B cell (primary cell): ENCODE measurements at regions not wholly inside any gene's neighbourhood (a gene's known extent, or its start where the extent isn't known, plus 50 kb on each side); places are given as distances from the start of the nearest gene placed in this dataset.

Experiments
- ATAC-seq: fragments of 200-7000 bp; cut with Tn5 transposase; one replicate; pipeline ENCODE4 v1.10.0; 2021; ENCODE audit warnings: low read depth, mild to moderate bottlenecking, moderate number of reproducible peaks, moderate library complexity
- CTCF ChIA-PET: fragments of 350-600 bp; sonication (Branson Sonifier 250); formaldehyde crosslinking; loops from one replicate; lab custom pipeline; 2021; ENCODE audit warnings: antibody characterized with exemption, inconsistent platforms; lab: Charles Lee
- POLR2A ChIA-PET: fragments of 350-600 bp; sonication (Branson Sonifier 250); formaldehyde crosslinking; loops from one replicate; lab custom pipeline; 2021; ENCODE audit warnings: antibody characterized with exemption; lab: Charles Lee
- DNase-seq: peaks from one replicate; pipeline ENCODE4 v3.0.0; 2013
- H2AFZ ChIP-seq: 2 replicates; pipeline ENCODE4 v1.6.1; 2012; ENCODE audit warnings: mild to moderate bottlenecking, low read depth, low read length; ENCODE audit not compliant: insufficient read depth, poor library complexity, severe bottlenecking
- H3K27ac ChIP-seq, 2 donors: 1 replicate in 1 of 2; 2 replicates in 1 of 2; pipeline ENCODE4 v1.5.1; 2012 to 2013; ENCODE audit warnings: low read length in 2 of 2, mild to moderate bottlenecking in 2 of 2, moderate library complexity in 1 of 2
- H3K27me3 ChIP-seq, 4 experiments: fragments of 200-600 bp in 1 of 4; sonication (generic) in 1 of 4; replicated peaks in 1 of 4; 1 replicate in 2 of 4; 2 replicates in 2 of 4; pipeline versions ENCODE4 v1.6.1 to v1.7.0; 2013 to 2016; ENCODE audit warnings: low read length in 3 of 4, mild to moderate bottlenecking in 2 of 4, mixed read lengths in 1 of 4, moderate library complexity in 1 of 4; ENCODE audit not compliant: insufficient read depth in 4 of 4, control insufficient read depth in 3 of 4; ENCODE audit errors: control extremely low read depth in 1 of 4
- H3K36me3 ChIP-seq, 2 experiments: replicated peaks in 1 of 2; 1 replicate in 1 of 2; 2 replicates in 1 of 2; pipeline versions ENCODE4 v1.6.1 to v1.7.1; 2013; ENCODE audit warnings: low read length in 1 of 2; ENCODE audit not compliant: insufficient read depth in 2 of 2, control insufficient read depth in 1 of 2; ENCODE audit errors: control extremely low read depth in 1 of 2, extremely low read depth in 1 of 2
- H3K4me1 ChIP-seq, 2 donors: fragments of 200-600 bp in 1 of 2; sonication (generic) in 1 of 2; 1 replicate in 1 of 2; 2 replicates in 1 of 2; pipeline versions ENCODE4 v1.5.1 to v1.6.1; 2013 to 2017; ENCODE audit warnings: low read length in 2 of 2; ENCODE audit not compliant: control insufficient read depth in 2 of 2, insufficient read depth in 2 of 2
- H3K4me2 ChIP-seq: replicated peaks from 2 replicates; pipeline ENCODE3; 2012; ENCODE audit warnings: mild to moderate bottlenecking, low read depth, low read length; ENCODE audit not compliant: poor library complexity, severe bottlenecking
- H3K4me3 ChIP-seq, 5 experiments: fragments of 200-600 bp in 1 of 5; sonication (generic) in 1 of 5; 1 replicate in 3 of 5; 2 replicates in 2 of 5; pipeline versions ENCODE4 v1.5.1 to v1.7.0; 2011 to 2016; ENCODE audit warnings: low read length in 4 of 5, mild to moderate bottlenecking in 4 of 5, low read depth in 2 of 5, control low read depth in 1 of 5, moderate library complexity in 1 of 5; ENCODE audit not compliant: insufficient read depth in 1 of 5; ENCODE audit errors: control extremely low read depth in 1 of 5, extremely low read depth in 1 of 5
- H3K79me2 ChIP-seq: fragments of 200-600 bp; sonication (generic); one replicate; pipeline ENCODE4 v1.6.0; 2016; ENCODE audit warnings: low read length; ENCODE audit not compliant: control insufficient read depth, insufficient read depth
- H3K9ac ChIP-seq: fragments of 200-600 bp; sonication (generic); 2 replicates; pipeline ENCODE4 v1.6.1; 2017; ENCODE audit warnings: mild to moderate bottlenecking, low read length, moderate library complexity
- H3K9me3 ChIP-seq, 3 donors: one replicate each; pipeline versions ENCODE4 v1.6.1 to v1.7.1; 2013; ENCODE audit warnings: low read length in 2 of 3; ENCODE audit not compliant: control insufficient read depth in 2 of 3, insufficient read depth in 1 of 3; ENCODE audit errors: control extremely low read depth in 1 of 3
- H4K20me1 ChIP-seq: 2 replicates; pipeline ENCODE4 v1.6.0; 2012; ENCODE audit warnings: mild to moderate bottlenecking, low read length; ENCODE audit not compliant: insufficient read depth, control insufficient read depth, poor library complexity, severe bottlenecking
- H3K27ac Mint-ChIP-seq: one replicate; pipeline ENCODE4 v1.8.0; 2021; ENCODE audit warnings: mixed read lengths
- H3K27me3 Mint-ChIP-seq: one replicate; pipeline ENCODE4 v1.8.0; 2021; ENCODE audit warnings: mixed read lengths
- H3K4me1 Mint-ChIP-seq: one replicate; pipeline ENCODE4 v1.8.0; 2021; ENCODE audit warnings: mixed read lengths
- H3K4me3 Mint-ChIP-seq: one replicate; pipeline ENCODE4 v1.8.0; 2021; ENCODE audit warnings: mixed read lengths
- H3K9me3 Mint-ChIP-seq: one replicate; pipeline ENCODE4 v1.8.0; 2022; ENCODE audit warnings: mixed read lengths; ENCODE audit not compliant: insufficient read depth
- EZH2 ChIP-seq: IDR thresholded peaks from 2 replicates; pipeline ENCODE4 v1.6.1; 2012; ENCODE audit warnings: borderline replicate concordance, low read depth, mild to moderate bottlenecking, moderate library complexity, low read length; ENCODE audit not compliant: insufficient read depth, poor library complexity, severe bottlenecking
- WGBS: methylation state at CpG from one replicate; pipeline ENCODE4 v1.1.5; 2013; ENCODE audit warnings: missing lambda C conversion rate; ENCODE audit not compliant: insufficient coverage; 5-methylcytosine and 5-hydroxymethylcytosine counted together
- intact Hi-C: fragments of 100-400 bp; cut with micrococcal nuclease; formaldehyde crosslinking; loops from one replicate; pipeline ENCODE4 v1.10.0; 2022
- TF ChIP-seq, protein P1 (sequence below): fragments of 200-600 bp; IDR thresholded peaks from one replicate; pipeline ENCODE4 v1.8.0; 2022; ENCODE audit warnings: antibody characterized with exemption, mild to moderate bottlenecking

DNA sequence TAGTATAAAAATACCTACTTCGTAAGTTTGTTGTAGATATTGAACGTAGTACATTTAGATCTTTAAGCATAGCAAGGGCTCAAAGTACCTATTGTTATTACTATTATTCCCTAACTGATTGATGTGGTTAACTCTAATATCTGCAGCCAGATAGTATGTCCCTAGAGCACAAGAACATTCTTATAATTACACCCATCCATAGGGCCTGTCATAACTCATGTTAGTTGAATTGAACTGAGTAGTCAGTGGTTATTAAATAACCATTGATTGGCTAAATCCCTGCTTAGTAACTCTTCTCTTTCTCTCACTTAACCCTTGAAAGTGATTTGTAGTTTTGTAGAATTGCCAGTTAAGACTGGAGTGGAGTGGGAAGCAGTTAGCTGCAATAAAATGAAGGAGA is 207.5 kb upstream of the HS3ST5 start:
- Histone ChIP-seq H4K20me1 (no peaks in the 10 kb centered on the region), H3K27me3 (no peaks in the 10 kb centered on the region), H3K79me2 (no peaks in the 10 kb centered on the region), H3K27ac (no peak overlapping the region), H3K36me3 (no peaks in the 10 kb centered on the region), H3K4me3 (no peak overlapping the region), H3K9me3 (no peaks in the 10 kb centered on the region), H3K9ac (no peak overlapping the region), H3K4me2 (no peak overlapping the region), H3K4me1 (no peaks in the 10 kb centered on the region), H2AFZ (no peak overlapping the region)
- TF ChIP-seq EZH2: no peak
- TF ChIP-seq, protein P1, sequence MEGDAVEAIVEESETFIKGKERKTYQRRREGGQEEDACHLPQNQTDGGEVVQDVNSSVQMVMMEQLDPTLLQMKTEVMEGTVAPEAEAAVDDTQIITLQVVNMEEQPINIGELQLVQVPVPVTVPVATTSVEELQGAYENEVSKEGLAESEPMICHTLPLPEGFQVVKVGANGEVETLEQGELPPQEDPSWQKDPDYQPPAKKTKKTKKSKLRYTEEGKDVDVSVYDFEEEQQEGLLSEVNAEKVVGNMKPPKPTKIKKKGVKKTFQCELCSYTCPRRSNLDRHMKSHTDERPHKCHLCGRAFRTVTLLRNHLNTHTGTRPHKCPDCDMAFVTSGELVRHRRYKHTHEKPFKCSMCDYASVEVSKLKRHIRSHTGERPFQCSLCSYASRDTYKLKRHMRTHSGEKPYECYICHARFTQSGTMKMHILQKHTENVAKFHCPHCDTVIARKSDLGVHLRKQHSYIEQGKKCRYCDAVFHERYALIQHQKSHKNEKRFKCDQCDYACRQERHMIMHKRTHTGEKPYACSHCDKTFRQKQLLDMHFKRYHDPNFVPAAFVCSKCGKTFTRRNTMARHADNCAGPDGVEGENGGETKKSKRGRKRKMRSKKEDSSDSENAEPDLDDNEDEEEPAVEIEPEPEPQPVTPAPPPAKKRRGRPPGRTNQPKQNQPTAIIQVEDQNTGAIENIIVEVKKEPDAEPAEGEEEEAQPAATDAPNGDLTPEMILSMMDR: no peak
- no CpG with 5 or more reads among the region's 2 CpGs for WGBS
- intact Hi-C loops: no loop called here
- H3K9me3 Mint-ChIP-seq: peaks cover 1% of the 10 kb centered on the region
- H3K27ac Mint-ChIP-seq: no peak overlapping the region
- no peaks in the 10 kb centered on the region for H3K4me1 Mint-ChIP-seq
- no peak for ATAC-seq
- ChIA-PET CTCF (no interaction called here), POLR2A (no interaction called here)
- no peaks in the 10 kb centered on the region for H3K27me3 Mint-ChIP-seq
- DNase-seq: no peak
- H3K4me3 Mint-ChIP-seq: no peak overlapping the region

GRCh38 chr6:114543696-114544095 is 200.9 kb upstream of the HS3ST5 start:
- no peak overlapping the region for H3K4me3 Mint-ChIP-seq
- no peaks in the 10 kb centered on the region for H3K79me2 ChIP-seq
- TF ChIP-seq EZH2: no peak
- TF ChIP-seq, protein P1: no peak
- peaks cover 0 to 10% (median 0%) of the 10 kb centered on the region in 3 donors for H3K9me3 ChIP-seq
- no peak overlapping the region for H3K27ac Mint-ChIP-seq
- no peak overlapping the region for H3K4me2 ChIP-seq
- H3K4me3 ChIP-seq: no peak overlapping the region
- no peaks in the 10 kb centered on the region for H3K4me1 ChIP-seq
- H4K20me1 ChIP-seq: no peaks in the 10 kb centered on the region
- no peaks in the 10 kb centered on the region for H3K4me1 Mint-ChIP-seq
- no peaks in the 10 kb centered on the region for H3K27me3 Mint-ChIP-seq
- ChIA-PET POLR2A (no interaction called here), CTCF (interaction anchor here (0.6 kb wide), 1 partner anchor 19 kb away, joined by 3 read pairs; no protein-coding TSS in a partner anchor)
- no peak for ATAC-seq
- intact Hi-C loops: no loop called here
- H3K27me3 ChIP-seq: no peaks in the 10 kb centered on the region
- no CpG with 5 or more reads among the region's 2 CpGs for WGBS
- H3K9me3 Mint-ChIP-seq: peaks cover 6% of the 10 kb centered on the region
- H3K9ac ChIP-seq: no peak overlapping the region
- no peak overlapping the region for H2AFZ ChIP-seq
- no peaks in the 10 kb centered on the region for H3K36me3 ChIP-seq
- H3K27ac ChIP-seq: no peak overlapping the region
- DNase-seq: no peak
